Right renal cortex interstitium (tissue), 3 donors: ENCODE measurements at regions not wholly inside any gene's neighbourhood (a gene's known extent, or its start where the extent isn't known, plus 50 kb on each side); places are given as distances from the start of the nearest gene placed in this dataset.

Experiments
- DNase-seq, 3 donors: peaks; one replicate each; pipeline ENCODE4 v3.0.0-alpha.2; 2013; ENCODE audit warnings: low read depth in 3 of 3, low spot score in 2 of 3

DNA sequence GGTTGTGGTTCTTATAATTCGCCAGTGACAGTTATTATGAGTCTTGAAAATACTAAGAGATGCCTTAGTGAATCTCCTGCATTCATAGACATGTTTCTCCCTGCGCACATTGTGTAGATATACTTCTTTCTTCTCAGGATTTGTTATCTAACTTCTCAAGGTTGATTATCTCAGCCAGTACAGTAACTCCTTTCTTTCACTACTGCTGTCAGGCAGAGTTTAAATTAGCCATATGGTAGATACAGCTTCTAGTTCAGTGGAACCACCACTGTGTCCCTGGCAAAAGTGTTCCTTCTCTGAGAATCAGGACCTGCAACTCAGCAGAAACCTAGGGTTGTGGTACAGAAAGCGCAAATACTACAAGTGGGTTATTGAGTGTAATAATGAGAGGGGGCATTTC is 175.0 kb upstream of the SGO1 start:
- DNase-seq, result no peak

DNA sequence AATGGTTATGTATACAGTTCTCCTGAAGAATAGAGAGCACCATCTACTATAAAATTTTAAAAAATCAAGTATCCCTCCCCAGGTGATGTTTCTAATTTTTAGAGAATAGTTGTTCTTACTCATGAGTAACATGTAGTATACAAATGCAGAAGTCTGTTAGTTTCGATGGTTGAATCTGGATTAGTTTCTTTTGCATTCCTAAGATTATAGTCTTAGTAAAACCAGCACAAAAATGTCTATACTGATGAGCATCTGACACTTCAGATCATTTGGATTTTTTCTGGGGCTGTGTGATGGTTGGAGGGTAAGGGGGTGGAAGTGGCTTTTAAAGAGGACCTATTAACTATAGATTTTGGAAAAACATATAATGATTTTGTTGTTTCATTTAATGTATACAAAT is 167.3 kb upstream of the SGO1 start:
- DNase-seq, result no peak

DNA sequence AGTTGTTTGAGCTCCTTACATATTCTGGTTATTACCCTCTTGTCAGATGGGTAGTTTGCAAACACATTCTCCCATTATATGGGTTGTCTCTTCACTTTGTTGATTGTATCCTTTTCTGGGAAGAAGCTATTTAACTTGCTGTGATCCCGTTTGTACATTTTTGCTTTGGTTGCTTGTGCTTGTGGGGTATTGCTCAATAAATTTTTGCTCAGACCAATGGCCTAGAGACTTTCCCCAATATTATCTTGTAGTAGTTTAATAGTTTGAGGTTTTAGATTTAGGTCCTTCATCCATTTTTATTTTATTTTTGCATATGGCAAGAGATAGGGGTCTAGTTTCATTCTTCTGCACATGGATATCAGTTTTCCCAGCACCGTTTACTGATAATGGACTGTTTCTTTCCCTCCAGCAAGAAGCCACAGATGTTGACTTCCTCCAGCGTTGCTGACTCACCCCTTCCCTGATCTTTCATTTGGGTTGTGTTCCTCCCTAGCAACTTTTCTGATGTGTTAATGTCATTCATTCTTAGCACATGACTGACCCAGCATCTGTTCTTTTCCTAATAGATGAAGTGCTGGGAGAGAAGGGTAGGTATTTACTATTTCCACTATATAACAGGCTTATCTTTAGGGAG is 166.7 kb upstream of the SGO1 start:
- no peak for DNase-seq

DNA sequence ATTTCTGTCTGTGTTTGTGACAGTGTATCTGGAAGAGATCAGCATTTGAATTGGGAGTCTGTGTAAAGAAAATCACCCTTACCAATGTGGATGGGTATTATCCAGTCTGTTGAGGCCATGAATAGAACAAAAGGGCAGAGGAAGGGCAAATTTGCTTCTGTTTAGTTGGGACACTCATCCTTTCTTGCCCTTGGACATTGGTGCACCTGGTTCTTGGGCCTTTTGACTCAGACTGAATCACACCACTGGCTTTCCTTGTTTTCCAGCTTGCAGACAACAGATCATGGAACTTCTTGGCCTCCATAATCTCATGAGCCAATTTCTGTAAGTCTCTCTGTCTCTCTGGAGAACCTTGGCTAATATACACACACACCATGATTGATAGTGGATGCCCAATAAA is 164.4 kb upstream of the SGO1 start:
- DNase-seq, result no peak

DNA sequence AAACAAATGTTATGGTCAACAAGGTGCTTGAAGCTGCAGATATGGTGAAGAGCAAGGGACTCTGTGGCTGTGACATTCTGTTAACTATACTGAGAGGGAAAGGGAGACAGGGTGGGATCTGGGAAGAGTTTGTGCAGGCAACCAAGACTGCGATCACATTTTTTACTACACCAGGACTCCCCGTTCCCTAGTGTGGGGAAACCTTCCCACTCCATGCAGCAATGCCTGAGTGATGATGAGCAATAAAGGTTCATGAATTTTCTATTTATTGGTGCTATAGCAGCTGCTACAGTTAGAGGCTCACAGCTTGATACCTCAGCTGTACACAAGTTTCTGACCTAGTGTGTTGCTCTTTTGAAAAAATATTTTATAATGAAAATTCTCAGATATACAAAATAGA is 160.9 kb upstream of the SGO1 start:
- DNase-seq, result no peak

DNA sequence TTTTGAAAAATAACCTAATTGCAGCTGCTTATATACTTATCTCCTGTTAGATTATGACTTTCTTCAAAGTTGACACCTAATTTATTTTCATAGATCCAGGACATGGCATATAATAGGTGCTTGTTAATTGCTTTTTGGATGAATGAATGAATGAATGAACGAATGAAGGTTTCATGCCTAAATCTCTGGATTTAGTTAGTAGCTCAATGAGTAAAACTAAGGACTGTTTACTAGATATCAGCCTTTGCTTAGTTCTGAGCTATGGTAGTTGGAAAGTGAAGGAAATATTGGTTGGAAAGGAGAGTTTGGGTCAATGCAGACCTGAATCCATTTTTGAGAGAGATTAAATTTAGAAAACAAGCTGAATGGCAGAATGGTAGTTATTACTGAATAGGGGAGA is 160.4 kb upstream of the SGO1 start:
- DNase-seq, result no peak

DNA sequence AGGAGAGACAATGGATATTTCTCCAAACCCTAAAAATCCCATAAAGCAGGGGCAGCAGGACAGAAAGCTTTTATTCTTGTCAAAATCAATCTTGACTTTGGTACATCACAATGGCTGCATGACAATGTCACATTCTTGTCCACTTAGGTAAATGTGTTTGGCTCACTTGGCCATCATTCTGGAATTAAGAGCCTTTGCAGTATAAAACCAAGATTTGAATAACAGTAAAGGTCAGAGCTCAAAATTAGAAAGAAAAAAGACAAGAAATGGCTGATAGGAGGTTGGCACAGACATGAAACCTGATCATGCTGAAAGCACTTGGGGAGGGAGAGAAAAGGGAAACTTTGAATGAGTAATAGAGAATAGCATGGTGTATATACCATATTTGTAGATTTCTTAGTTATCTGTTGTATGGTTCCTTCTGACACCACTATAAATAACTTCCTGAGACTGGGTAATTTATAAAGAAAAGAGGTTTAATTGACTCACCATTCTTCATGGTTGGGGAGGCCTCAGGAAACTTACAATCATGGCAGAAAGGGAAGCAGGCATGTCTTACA is 158.5 kb upstream of the SGO1 start:
- no peak for DNase-seq

DNA sequence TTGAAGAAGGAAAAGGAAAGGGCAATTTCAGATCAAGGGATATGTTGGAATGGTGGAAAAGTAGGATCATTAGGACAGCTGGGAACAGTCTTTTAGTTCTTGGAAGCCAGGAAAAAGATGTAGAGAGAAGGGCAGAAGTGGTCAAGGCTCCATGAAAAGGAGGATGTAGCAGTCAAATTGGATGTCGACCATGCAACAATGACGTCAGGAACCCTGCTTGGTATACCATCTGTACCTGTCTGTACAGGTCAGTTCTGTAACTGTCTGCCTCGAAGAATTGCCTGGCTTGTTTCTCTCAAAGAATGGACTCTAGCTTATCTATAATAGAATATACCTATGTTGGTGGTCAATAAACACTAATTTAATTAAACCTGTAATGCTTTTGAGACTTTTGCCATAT is 157.8 kb upstream of the SGO1 start:
- no peak for DNase-seq

DNA sequence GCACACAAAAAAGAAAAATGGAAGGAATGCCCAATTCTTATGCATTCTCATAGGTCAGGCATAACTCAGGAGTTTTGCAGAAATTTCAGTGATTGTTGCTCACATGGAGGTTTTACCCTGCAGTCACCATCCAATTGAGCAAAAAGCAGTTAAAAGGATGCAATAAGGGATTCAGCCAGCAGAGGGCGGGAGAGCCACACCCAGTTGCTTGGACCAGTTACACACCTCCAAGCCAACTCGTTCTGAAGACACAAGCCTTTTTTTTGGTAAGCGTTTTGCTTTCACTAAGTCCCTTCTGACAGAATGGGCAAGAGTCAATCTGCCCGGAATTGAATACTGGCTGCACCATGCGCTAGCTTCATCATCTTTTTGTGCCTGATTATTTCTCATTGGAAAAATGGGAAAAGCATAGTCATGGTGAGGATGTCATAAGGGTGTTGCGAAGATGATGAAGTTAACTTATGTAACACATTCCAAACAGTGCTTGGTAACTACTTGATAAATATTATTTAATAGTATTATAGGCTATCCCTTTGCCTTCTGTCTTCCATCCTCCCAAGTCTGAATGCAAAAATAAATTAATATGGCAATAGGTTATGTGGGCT is 154.4 kb upstream of the SGO1 start:
- peak; percentile 52 to 71 (median 63) for DNase-seq

DNA sequence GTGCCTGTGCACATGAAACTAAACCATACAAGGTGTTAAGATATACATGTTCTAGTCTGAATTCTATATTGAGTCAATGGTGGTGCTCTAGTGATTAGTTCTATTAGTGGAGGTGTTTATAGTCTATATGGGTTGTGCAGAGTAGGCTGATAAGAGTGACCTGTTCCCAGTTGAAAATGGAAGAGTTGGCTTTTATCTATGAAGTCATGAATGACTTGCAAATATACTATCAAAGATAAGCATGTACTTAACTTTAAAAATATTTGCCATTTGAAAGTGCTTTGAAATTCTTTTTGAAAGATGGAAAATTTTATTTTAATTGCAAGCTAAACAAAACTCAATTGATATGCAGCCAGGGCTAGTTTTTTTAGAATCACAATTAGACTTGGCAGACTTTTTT is 150.6 kb upstream of the SGO1 start:
- no peak for DNase-seq

DNA sequence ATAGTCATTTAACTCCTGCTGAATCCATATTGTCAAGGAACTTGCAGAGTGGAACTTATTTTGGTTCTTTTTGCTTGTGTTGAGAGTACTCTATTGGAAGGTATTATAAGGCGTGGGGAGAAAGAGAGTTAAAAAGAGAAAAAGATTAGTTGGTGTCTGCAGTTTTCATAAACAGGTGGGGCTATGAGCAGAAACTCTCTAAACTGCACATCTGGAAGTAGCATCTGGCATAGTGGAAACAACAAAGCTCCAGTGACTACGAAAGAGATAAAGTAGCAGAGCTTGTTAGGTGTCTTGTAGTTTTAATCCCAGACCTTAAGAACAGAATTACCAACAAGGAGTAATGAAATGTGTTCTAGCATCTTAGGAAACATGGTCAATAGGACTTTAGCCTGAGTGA is 148.8 kb upstream of the SGO1 start:
- DNase-seq, result no peak

DNA sequence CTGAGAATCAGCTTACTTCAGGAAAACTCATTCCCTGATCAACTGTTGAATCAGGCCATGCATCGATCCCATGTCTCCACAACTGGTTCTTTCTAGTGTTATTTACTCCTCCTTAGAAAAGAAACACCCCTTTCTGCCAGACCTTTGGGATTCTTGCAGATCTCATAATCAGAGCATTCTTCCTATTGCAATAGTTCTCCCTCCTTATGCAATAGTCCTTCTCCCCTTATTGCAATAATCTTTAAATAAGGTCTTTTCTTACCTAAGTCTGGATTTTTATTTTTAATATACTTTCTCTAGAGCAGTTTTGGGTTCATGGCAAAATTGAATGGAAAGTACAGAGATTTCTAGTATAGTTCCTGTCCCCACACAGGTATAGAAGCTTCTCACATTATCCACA is 141.9 kb upstream of the SGO1 start:
- DNase-seq, result no peak

DNA sequence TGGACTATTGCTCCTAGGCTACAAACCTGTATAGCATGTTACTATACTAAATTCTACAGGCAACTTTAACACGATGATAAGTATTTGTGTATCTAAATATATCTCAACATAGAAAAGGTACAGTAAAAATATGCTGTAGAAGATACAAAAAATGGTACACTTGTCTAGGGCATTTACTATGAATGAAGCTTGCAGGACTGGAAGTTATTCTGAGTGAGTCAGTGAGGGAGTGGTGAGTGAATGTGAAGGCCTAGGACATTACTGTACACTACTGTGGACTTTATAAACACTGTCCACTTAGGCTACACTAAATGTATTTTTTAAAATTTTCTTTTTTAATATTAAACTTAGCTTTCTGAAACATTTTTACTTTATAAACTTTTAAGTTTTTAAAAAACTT is 140.5 kb upstream of the SGO1 start:
- DNase-seq, result no peak

DNA sequence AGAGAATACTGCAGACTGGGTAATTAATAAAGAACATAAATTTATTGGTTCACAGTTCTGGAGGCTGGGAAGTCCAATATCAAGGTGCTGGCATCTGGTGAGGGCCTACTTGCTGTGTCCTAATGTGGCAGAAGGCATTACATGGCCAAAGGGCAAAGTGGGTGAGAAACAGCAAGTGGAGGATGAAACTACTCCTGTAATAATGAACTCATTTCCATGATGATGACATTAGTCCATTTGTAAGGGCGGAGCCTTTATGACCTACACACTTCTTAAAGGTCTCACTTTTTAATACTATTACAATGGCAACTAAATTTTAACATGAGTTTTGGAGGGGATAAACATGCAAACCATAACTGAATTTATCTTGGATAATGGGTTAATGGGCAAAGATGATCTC is 139.6 kb upstream of the SGO1 start:
- no peak for DNase-seq

DNA sequence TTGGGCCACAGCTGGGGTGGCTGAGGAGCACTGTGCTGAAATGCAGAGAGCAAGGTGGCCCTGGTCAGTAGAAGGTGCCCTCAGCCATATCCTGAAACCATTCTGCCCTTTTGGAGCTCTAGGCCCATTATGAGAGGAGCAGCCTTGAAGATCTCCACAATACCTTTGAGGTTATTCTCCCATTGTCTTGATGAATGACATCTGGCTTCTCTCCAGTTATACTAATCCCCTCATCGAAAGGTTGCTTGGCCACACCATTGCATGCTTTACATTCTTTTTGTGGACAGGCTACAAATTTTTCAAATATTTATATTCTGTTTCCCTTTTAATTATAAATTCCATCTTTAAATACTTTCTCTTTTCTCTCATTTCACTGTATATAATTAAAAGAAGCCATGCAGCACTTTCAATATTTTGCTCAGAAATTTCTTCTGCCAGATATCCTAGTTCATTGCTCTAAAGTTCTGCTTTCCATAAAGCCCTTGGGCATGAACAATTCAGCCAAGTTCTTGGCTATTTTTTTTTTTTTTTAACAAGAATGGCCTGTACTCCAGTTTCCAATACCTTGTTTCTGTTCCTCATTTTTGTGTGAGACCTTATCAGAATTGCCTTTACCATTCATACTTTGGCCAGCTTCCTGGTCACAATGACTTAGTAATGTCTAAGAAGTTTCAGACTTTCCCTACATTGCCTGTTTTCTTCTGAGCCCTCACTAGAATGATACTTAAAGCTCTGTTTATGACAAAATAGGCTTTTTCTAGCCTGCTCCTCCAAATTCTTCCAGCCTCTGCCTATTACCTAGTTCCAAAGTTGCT is 138.9 kb upstream of the SGO1 start:
- DNase-seq, result no peak

DNA sequence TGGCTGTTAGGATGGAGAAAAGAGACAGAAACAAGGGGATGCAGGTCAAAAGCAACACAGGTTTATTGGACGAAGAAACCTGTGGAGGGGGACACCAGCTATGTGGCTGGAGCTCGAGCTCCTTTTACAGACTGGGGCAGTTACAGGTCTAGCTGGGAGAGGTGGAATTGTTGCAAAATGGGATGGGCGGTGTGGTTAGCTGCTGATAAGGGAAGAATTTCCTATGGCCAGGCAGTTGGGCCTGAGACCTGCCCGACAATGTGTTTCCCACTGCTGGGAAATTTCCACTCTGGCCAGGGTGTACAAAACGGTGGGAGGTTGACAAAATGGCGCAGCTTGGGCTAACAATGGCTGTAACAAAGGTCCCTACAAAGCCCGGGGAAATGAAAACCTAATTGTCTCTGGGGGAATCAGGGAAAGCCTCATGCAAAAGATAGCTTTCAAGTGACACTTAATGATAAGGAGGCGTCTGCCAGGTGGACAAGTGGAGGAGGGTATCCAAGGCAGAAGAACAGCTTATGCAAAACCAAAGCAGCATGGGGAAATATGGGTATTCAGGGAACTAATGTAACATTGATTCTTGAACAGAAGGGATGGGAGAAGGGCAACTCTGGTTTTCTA is 137.4 kb upstream of the SGO1 start:
- DNase-seq, result no peak

DNA sequence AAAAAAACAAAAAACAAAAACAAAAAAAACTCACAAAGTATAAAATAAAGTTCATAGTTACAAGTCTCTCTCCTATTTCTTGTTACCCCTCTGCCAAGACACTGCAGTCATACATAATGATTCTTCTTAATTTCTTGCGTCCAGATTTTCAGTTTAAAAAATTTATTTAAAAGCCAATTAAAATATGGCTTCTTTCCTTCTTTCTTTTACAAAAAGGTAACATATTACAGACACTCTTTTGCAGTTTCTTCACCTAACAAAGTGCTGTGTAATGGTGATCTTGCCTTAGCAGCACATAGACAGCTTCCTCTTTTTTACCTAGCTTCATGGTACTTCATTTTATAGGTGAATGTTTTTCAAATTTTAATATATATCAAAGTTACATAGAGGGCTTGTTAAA is 136.1 kb upstream of the SGO1 start:
- DNase-seq, result no peak

DNA sequence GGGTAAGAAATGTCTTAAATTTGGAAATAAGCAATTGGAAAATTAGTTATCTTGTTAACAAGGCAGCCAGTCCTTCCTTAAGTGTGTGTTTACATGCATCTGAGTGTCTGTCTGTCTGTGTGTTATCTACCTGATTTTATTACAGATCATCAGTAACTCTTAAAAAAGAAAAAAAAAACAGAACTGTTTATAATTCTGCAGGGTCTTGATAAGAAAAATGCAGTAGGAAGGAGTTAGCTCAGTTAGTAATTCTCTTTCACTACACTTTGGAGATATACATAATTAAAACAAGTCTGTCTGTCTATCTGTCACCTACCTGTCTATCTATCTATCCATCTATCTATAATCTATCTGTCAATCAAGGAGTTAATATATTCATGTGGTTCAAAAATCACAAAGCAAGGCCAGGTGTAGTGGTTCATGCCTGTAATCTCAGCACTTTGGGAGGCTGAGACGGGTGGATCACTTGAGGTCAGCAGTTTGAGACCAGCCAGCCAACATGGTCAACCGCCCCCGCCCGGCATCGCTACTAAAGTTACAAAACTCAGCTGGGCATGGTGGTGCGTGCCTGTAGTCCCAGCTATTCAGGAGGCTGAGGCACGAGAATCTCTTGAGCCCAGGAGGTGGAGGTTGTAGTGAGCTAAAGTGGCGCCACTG is 135.5 kb upstream of the SGO1 start:
- no peak for DNase-seq

DNA sequence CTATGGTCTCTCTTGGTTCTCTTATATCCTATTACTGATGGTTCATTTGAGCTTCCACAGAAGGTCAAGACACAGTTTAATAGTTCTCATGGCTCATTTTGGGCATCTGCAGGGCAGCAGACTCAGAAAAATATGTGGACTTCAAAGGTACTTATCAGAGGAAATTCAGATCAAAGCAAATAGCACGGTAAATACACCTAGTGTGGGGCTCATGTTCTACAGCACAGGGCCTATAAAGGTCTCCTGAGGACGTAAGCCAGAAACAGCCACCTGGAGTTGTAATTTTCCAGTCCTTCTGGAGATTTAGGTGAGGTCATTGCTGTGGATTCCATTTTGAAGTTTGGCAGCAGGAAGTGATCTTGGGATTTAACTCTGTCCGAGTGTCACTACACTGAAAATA is 134.5 kb upstream of the SGO1 start:
- DNase-seq, result no peak

DNA sequence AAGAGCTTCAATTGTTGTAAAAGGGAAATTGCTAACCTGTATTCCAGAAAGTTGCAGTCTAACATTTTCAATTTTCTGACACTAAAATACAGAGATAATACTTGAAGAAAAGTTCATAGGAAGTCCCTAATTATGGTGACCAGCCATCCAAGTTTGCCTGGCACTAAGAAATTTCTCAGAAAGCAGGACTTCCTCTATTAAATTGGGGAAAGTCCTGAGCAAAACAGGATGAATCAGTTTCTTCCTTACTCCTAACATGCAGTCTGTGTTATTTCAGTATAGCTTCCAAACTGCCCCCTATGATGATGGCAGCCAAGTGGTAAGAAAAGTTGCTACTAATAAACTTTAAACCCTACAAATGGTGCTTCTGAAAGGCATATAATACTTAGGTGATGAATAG is 133.5 kb upstream of the SGO1 start:
- no peak for DNase-seq

DNA sequence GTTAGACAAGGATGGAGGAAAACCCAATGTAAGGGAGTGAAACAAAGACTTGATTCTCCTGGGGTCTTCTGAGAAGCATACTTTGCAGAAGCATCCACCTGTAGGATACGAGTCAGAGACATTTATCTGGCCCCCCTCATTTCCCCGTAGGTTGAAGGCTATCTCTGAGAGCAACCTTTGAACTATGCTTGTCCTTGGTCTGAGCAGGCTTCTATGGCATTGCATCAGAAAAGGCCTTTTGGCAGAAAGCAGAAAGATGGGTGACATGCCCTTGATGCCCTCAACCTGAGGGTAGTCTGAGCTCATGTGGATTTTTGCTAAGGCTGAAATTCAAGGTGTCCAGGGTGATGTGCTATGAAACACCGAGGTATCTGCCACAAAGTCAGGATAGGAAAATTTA is 131.6 kb upstream of the SGO1 start:
- no peak for DNase-seq
